Neural progenitor cell (in vitro differentiated cells): ENCODE measurements at regions not wholly inside any gene's neighbourhood (a gene's known extent, or its start where the extent isn't known, plus 50 kb on each side); places are given as distances from the start of the nearest gene placed in this dataset.
A peak's percentile ranks its signal among the peaks of the same experiment; 100 is the strongest.

Experiments
- DNase-seq: peaks from one replicate; pipeline ENCODE4 v3.0.0-alpha.2; 2016; ENCODE audit warnings: low spot score
- H2AFZ ChIP-seq: fragments of 200-600 bp; sonication (generic); replicated peaks from 2 replicates; pipeline ENCODE4 v1.6.1; 2016; ENCODE audit warnings: antibody characterized with exemption
- H3F3A ChIP-seq: fragments of 200-600 bp; sonication (generic); 2 replicates; pipeline ENCODE4 v1.6.1; 2016; ENCODE audit warnings: antibody characterized with exemption, low read depth
- H3K27ac ChIP-seq: fragments of 200-600 bp; sonication (generic); 2 replicates; pipeline ENCODE4 v1.5.1; 2016; ENCODE audit warnings: mild to moderate bottlenecking
- H3K27me3 ChIP-seq: fragments of 200-600 bp; sonication (generic); 2 replicates; pipeline ENCODE4 v1.6.1; 2016; ENCODE audit warnings: mild to moderate bottlenecking, moderate library complexity
- H3K36me3 ChIP-seq: fragments of 200-600 bp; sonication (generic); 2 replicates; pipeline ENCODE4 v1.5.1; 2016
- H3K4me1 ChIP-seq: fragments of 200-600 bp; sonication (generic); 2 replicates; pipeline ENCODE4 v1.6.1; 2016; ENCODE audit warnings: mixed run types
- H3K4me2 ChIP-seq: fragments of 200-600 bp; sonication (generic); 2 replicates; pipeline ENCODE4 v1.6.1; 2016
- H3K4me3 ChIP-seq: fragments of 200-600 bp; sonication (generic); 2 replicates; pipeline ENCODE4 v1.5.1; 2016
- H3K79me2 ChIP-seq: fragments of 200-600 bp; sonication (generic); 2 replicates; pipeline ENCODE4 v1.6.1; 2016; ENCODE audit warnings: low read depth
- H3K9ac ChIP-seq: fragments of 200-600 bp; sonication (generic); 2 replicates; pipeline ENCODE4 v1.6.1; 2016
- H3K9me3 ChIP-seq: fragments of 200-600 bp; sonication (generic); 2 replicates; pipeline ENCODE4 v1.5.1; 2016; ENCODE audit warnings: low read depth
- H4K20me1 ChIP-seq: fragments of 200-600 bp; sonication (generic); 2 replicates; pipeline ENCODE4 v1.6.1; 2016; ENCODE audit warnings: low read depth
- H3K27ac Mint-ChIP-seq: 3 replicates; pipeline ENCODE4 v1.8.0; 2021; ENCODE audit warnings: mixed read lengths
- H3K27me3 Mint-ChIP-seq: 2 replicates; pipeline ENCODE4 v1.8.0; 2022; ENCODE audit warnings: low read depth, mild to moderate bottlenecking, inconsistent platforms, moderate library complexity, mixed read lengths; ENCODE audit not compliant: insufficient read depth
- H3K36me3 Mint-ChIP-seq: 3 replicates; pipeline ENCODE4 v1.8.0; 2021; ENCODE audit warnings: mixed read lengths
- H3K4me1 Mint-ChIP-seq: 3 replicates; pipeline ENCODE4 v1.8.0; 2021; ENCODE audit warnings: mixed read lengths
- H3K4me3 Mint-ChIP-seq: 3 replicates; pipeline ENCODE4 v1.8.0; 2021; ENCODE audit warnings: mild to moderate bottlenecking, moderate library complexity, mixed read lengths
- H3K9me3 Mint-ChIP-seq: 3 replicates; pipeline ENCODE4 v1.8.0; 2020; ENCODE audit warnings: mixed read lengths
- EZH2 ChIP-seq: fragments of 200-600 bp; sonication (generic); IDR thresholded peaks from 2 replicates; pipeline ENCODE4 v1.6.1; 2017; ENCODE audit warnings: antibody characterized with exemption, mild to moderate bottlenecking, moderate library complexity
- EZH2phosphoT487 ChIP-seq: fragments of 200-600 bp; sonication (generic); IDR thresholded peaks from 2 replicates; pipeline ENCODE4 v1.6.1; 2017; ENCODE audit warnings: antibody characterized with exemption
- TF ChIP-seq, protein P1 (sequence below): fragments of 200-600 bp; sonication (generic); IDR thresholded peaks from 2 replicates; pipeline ENCODE4 v1.5.1; 2017; ENCODE audit warnings: antibody characterized with exemption, mild to moderate bottlenecking

DNA sequence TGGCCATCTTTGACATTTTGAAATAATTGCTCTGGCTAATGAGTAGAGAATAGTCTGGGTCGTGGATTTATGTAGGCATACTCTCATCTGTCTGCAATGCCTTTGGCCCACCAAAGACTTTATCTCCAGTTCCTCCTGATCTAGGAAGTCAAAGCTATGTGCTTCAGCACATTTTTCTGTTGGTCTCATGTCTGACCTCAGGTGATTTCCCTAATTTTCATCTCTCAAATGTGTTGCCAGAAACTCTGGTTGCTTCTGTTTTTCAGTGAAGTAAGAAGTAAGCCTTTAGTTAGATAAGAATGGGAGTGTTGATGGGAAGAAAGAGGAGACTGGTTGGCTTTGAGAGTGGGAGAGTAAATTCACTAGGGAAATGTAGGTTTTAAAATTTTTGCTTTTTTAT lies 66.4 kb downstream of the GPR88 start:
- H3K4me2 ChIP-seq, result no peak overlapping the region
- H3K36me3 ChIP-seq, result no peaks in the 10 kb centered on the region
- no peak overlapping the region for H3K4me3 Mint-ChIP-seq
- peaks cover 32% of the 10 kb centered on the region for H3K9me3 Mint-ChIP-seq
- no peaks in the 10 kb centered on the region for H3K4me1 ChIP-seq
- no peaks in the 10 kb centered on the region for H3F3A ChIP-seq
- no peaks in the 10 kb centered on the region for H3K27me3 Mint-ChIP-seq
- no peak overlapping the region for H2AFZ ChIP-seq
- H3K79me2 ChIP-seq, result no peaks in the 10 kb centered on the region
- TF ChIP-seq EZH2phosphoT487 (no peak), EZH2 (no peak)
- TF ChIP-seq, protein P1, sequence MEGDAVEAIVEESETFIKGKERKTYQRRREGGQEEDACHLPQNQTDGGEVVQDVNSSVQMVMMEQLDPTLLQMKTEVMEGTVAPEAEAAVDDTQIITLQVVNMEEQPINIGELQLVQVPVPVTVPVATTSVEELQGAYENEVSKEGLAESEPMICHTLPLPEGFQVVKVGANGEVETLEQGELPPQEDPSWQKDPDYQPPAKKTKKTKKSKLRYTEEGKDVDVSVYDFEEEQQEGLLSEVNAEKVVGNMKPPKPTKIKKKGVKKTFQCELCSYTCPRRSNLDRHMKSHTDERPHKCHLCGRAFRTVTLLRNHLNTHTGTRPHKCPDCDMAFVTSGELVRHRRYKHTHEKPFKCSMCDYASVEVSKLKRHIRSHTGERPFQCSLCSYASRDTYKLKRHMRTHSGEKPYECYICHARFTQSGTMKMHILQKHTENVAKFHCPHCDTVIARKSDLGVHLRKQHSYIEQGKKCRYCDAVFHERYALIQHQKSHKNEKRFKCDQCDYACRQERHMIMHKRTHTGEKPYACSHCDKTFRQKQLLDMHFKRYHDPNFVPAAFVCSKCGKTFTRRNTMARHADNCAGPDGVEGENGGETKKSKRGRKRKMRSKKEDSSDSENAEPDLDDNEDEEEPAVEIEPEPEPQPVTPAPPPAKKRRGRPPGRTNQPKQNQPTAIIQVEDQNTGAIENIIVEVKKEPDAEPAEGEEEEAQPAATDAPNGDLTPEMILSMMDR, result no peak
- no peaks in the 10 kb centered on the region for H3K27me3 ChIP-seq
- H3K36me3 Mint-ChIP-seq, result no peaks in the 10 kb centered on the region
- no peaks in the 10 kb centered on the region for H3K9me3 ChIP-seq
- no peak overlapping the region for H3K27ac ChIP-seq
- DNase-seq, result no peak
- H3K4me1 Mint-ChIP-seq, result no peaks in the 10 kb centered on the region
- H3K27ac Mint-ChIP-seq, result no peak overlapping the region
- H3K9ac ChIP-seq, result no peak overlapping the region
- H4K20me1 ChIP-seq, result no peaks in the 10 kb centered on the region
- H3K4me3 ChIP-seq, result no peak overlapping the region

DNA sequence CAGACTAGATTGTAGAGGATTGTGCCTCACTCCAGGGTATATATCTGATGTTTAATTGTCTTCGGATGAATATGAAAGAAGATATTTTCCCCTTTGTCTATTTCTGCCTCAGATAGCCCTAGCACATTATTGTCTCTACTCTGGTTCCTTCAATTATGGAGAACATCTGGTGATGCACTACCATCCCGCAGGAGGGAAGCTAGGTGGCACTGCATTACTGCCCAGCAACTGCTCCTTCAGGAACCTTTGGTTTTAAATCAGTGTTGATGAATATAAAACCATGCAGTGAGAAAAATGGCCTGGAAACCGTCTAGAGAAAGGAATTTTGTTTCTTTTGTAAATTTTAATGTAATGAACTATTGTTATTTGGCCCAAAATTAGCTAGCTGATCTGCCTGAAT lies 68.5 kb downstream of the GPR88 start:
- H3K27me3 ChIP-seq, result no peaks in the 10 kb centered on the region
- H2AFZ ChIP-seq, result no peak overlapping the region
- H3K27ac ChIP-seq, result no peak overlapping the region
- Mint-ChIP-seq H3K27ac (no peak overlapping the region), H3K9me3 (peaks cover 20% of the 10 kb centered on the region), H3K27me3 (no peaks in the 10 kb centered on the region), H3K4me1 (no peaks in the 10 kb centered on the region), H3K4me3 (no peak overlapping the region), H3K36me3 (no peaks in the 10 kb centered on the region)
- no peaks in the 10 kb centered on the region for H3K4me1 ChIP-seq
- no peak for TF ChIP-seq EZH2phosphoT487
- TF ChIP-seq, protein P1, result peak; percentile 64
- no peak overlapping the region for H3K9ac ChIP-seq
- H3K4me3 ChIP-seq, result no peak overlapping the region
- no peaks in the 10 kb centered on the region for H3K9me3 ChIP-seq
- no peaks in the 10 kb centered on the region for H3K79me2 ChIP-seq
- H3K4me2 ChIP-seq, result no peak overlapping the region
- no peaks in the 10 kb centered on the region for H3K36me3 ChIP-seq
- no peaks in the 10 kb centered on the region for H4K20me1 ChIP-seq
- no peaks in the 10 kb centered on the region for H3F3A ChIP-seq
- DNase-seq, result peak; percentile 58

DNA sequence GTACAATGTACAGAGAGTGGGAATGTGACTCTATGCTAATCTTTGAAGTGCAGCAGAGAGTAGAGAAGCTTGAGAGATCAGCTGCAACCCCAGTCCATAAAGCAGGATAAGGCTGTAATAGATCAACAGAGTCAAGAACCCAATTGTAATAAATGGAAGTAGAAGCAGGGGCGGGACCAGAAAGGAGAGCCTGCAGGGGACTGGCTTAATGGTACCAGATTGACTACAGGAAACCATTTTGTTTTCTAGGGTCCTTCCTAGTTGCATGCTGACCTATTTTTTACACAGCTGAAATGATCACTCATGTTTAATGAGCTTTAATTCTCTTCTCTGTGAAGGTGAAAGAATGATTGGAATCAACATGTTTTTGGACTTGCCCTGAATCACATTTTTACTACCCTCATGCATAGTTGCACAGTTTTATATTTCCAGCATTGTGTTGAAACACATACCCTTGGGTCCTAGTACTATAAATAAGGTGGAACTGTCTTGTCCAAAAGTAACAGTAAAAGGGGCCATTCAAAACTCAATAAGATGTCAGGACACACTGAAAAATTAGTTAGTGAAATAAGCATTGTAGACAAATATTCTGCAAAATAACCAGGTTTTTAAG lies 69.8 kb downstream of the GPR88 start:
- Histone ChIP-seq H2AFZ (no peak overlapping the region), H3K9me3 (no peaks in the 10 kb centered on the region), H4K20me1 (no peaks in the 10 kb centered on the region), H3K27ac (no peak overlapping the region), H3F3A (no peaks in the 10 kb centered on the region), H3K27me3 (no peaks in the 10 kb centered on the region), H3K79me2 (no peaks in the 10 kb centered on the region), H3K9ac (no peak overlapping the region), H3K4me1 (no peaks in the 10 kb centered on the region), H3K4me3 (no peak overlapping the region), H3K36me3 (no peaks in the 10 kb centered on the region), H3K4me2 (no peak overlapping the region)
- TF ChIP-seq, protein P1, result no peak
- TF ChIP-seq EZH2 (no peak), EZH2phosphoT487 (no peak)
- Mint-ChIP-seq H3K4me3 (no peak overlapping the region), H3K27ac (no peak overlapping the region), H3K27me3 (no peaks in the 10 kb centered on the region), H3K36me3 (no peaks in the 10 kb centered on the region), H3K9me3 (peaks cover 13% of the 10 kb centered on the region), H3K4me1 (no peaks in the 10 kb centered on the region)
- no peak for DNase-seq
